ENCODE measurements at regions not wholly inside any gene's neighbourhood (a gene's known extent, or its start where the extent isn't known, plus 50 kb on each side); places are given as distances from the start of the nearest gene placed in this dataset.

GRCh38 chr13:80115616-80116015 is 225.3 kb downstream of the SPRY2 start:
- no peak for TF ChIP-seq SUZ12 (IDR thresholded peaks at IDR 0.05; ENCODE audit: extremely low read depth, insufficient read depth, insufficient read length)
- TF ChIP-seq ZNF274 (IDR thresholded peaks at IDR 0.05; ENCODE audit: low read depth, low read length): no peak
